GM19099 (cell line): ENCODE measurements at regions not wholly inside any gene's neighbourhood (a gene's known extent, or its start where the extent isn't known, plus 50 kb on each side); places are given as distances from the start of the nearest gene placed in this dataset.

Experiments
- POLR2A ChIP-seq: IDR thresholded peaks from 3 replicates; pipeline ENCODE4 v1.6.1; 2011; ENCODE audit warnings: low read depth; ENCODE audit not compliant: insufficient read length; ENCODE audit errors: extremely low read depth

GRCh38 chr5:166433679-166434078 lies 1857.8 kb upstream of the WWC1 start:
- TF ChIP-seq POLR2A = no peak

- no peak for TF ChIP-seq POLR2A
Measured at GRCh38 chr5:166436872-166437271, 1854.6 kb upstream of the WWC1 start.

- TF ChIP-seq POLR2A = no peak
Measured at GRCh38 chr5:166486348-166486747, 1805.1 kb upstream of the WWC1 start.

- TF ChIP-seq POLR2A = no peak
Measured at GRCh38 chr5:166488560-166488959, 1802.9 kb upstream of the WWC1 start.

- TF ChIP-seq POLR2A = no peak
Measured at GRCh38 chr5:166493040-166493439, 1798.4 kb upstream of the WWC1 start.

GRCh38 chr5:166493612-166494011 lies 1797.8 kb upstream of the WWC1 start:
- no peak for TF ChIP-seq POLR2A

- TF ChIP-seq POLR2A = no peak
Measured at GRCh38 chr5:166497496-166498104, 1793.8 kb upstream of the WWC1 start.

- no peak for TF ChIP-seq POLR2A
Measured at GRCh38 chr5:166499447-166500240, 1791.8 kb upstream of the WWC1 start.

GRCh38 chr5:166503506-166503905 lies 1787.9 kb upstream of the WWC1 start:
- no peak for TF ChIP-seq POLR2A

- TF ChIP-seq POLR2A = no peak
Measured at GRCh38 chr5:166505067-166505466, 1786.4 kb upstream of the WWC1 start.

- TF ChIP-seq POLR2A = no peak
Measured at GRCh38 chr5:166505544-166505943, 1785.9 kb upstream of the WWC1 start.

- TF ChIP-seq POLR2A = no peak
Measured at GRCh38 chr5:166507810-166508425, 1783.5 kb upstream of the WWC1 start.

GRCh38 chr5:166509085-166509484 lies 1782.4 kb upstream of the WWC1 start:
- TF ChIP-seq POLR2A = no peak

GRCh38 chr5:166517976-166518375 lies 1773.5 kb upstream of the WWC1 start:
- no peak for TF ChIP-seq POLR2A

- TF ChIP-seq POLR2A = no peak
Measured at GRCh38 chr5:166523206-166523605, 1768.2 kb upstream of the WWC1 start.

- TF ChIP-seq POLR2A = no peak
Measured at GRCh38 chr5:166529200-166529599, 1762.2 kb upstream of the WWC1 start.
